Lower lobe of right lung (tissue), 2 donors: ENCODE measurements at regions not wholly inside any gene's neighbourhood (a gene's known extent, or its start where the extent isn't known, plus 50 kb on each side); places are given as distances from the start of the nearest gene placed in this dataset.

Experiments used
- ATAC-seq, 2 donors: fragments of 200-7000 bp; cut with Tn5 transposase; one replicate each; pipeline ENCODE4 v1.9.1; 2020 to 2022; ENCODE audit warnings: mild to moderate bottlenecking in 2 of 2, moderate library complexity in 2 of 2
- DNase-seq: peaks from one replicate; pipeline ENCODE4 v3.0.0-alpha.2; 2020
- H3K27ac ChIP-seq: fragments of 200-600 bp; one replicate; pipeline ENCODE4 v1.8.0; 2022
- H3K27me3 ChIP-seq: fragments of 200-600 bp; one replicate; pipeline ENCODE4 v1.8.0; 2022; ENCODE audit warnings: low read depth
- H3K36me3 ChIP-seq: fragments of 200-600 bp; one replicate; pipeline ENCODE4 v1.8.0; 2022; ENCODE audit warnings: mild to moderate bottlenecking
- H3K4me1 ChIP-seq: fragments of 200-600 bp; one replicate; pipeline ENCODE4 v1.8.0; 2022
- H3K4me3 ChIP-seq: fragments of 200-600 bp; one replicate; pipeline ENCODE4 v1.8.0; 2022; ENCODE audit warnings: mild to moderate bottlenecking
- H3K9me3 ChIP-seq: fragments of 200-600 bp; one replicate; pipeline ENCODE4 v1.8.0; 2022
- CTCF ChIP-seq: fragments of 200-600 bp; IDR thresholded peaks from one replicate; pipeline ENCODE4 v1.8.0; 2022; ENCODE audit warnings: antibody characterized with exemption, mild to moderate bottlenecking
- intact Hi-C: fragments of 100-400 bp; cut with DNase I; formaldehyde crosslinking; loops from one replicate; pipeline ENCODE4 v1.11.0; 2022
- donor health status: DM: no; HTN: yes; CAD: no; lungs with severe emphysema.

- H3K27ac ChIP-seq, result no peak overlapping the region
- no peaks in the 10 kb centered on the region for H3K27me3 ChIP-seq
- TF ChIP-seq CTCF, result no peak
- H3K36me3 ChIP-seq, result no peaks in the 10 kb centered on the region
- H3K4me1 ChIP-seq, result no peaks in the 10 kb centered on the region
- intact Hi-C loops, result no loop called here
- H3K4me3 ChIP-seq, result no peak overlapping the region
- ATAC-seq, result no peak
- no peak for DNase-seq
- no peaks in the 10 kb centered on the region for H3K9me3 ChIP-seq
These were observed 207.0 kb upstream of the SKOR2 start for GRCh38 chr18:47458483-47458882.

- ATAC-seq (no peak), DNase-seq (no peak)
- H3K36me3 ChIP-seq, result no peaks in the 10 kb centered on the region
- H3K4me1 ChIP-seq, result no peaks in the 10 kb centered on the region
- no peak overlapping the region for H3K4me3 ChIP-seq
- no peaks in the 10 kb centered on the region for H3K9me3 ChIP-seq
- intact Hi-C loops, result no loop called here
- no peak overlapping the region for H3K27ac ChIP-seq
- no peak for TF ChIP-seq CTCF
- H3K27me3 ChIP-seq, result no peaks in the 10 kb centered on the region
These were observed 206.2 kb upstream of the SKOR2 start for GRCh38 chr18:47457614-47458013.

DNA sequence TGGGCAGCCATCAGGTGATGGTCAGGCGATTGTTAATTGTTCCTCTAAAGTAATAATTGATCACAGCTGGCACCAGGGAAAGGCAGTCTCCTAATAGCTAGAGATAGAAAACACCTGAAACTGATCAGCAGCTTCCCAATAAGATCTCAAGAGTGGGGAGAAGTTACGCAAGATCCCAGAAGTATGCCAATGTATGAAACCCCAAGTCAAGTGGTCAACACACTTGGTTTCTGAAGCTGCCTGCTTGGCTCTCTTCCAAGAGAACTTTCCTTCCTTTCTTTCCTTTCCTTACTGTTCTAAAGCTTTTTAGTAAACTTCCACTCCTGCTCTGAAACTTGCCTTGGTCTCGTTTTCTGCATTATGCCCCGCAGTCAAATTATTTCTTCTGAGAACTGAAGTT, 201.6 kb upstream of the SKOR2 start:
- Histone ChIP-seq H3K36me3 (no peaks in the 10 kb centered on the region), H3K4me3 (no peak overlapping the region), H3K27me3 (no peaks in the 10 kb centered on the region), H3K4me1 (no peaks in the 10 kb centered on the region), H3K27ac (no peak overlapping the region), H3K9me3 (no peaks in the 10 kb centered on the region)
- ATAC-seq, result peak in 1 of 2 donors; percentile 49
- intact Hi-C loops, result no loop called here
- TF ChIP-seq CTCF, result no peak
- no peak for DNase-seq

DNA sequence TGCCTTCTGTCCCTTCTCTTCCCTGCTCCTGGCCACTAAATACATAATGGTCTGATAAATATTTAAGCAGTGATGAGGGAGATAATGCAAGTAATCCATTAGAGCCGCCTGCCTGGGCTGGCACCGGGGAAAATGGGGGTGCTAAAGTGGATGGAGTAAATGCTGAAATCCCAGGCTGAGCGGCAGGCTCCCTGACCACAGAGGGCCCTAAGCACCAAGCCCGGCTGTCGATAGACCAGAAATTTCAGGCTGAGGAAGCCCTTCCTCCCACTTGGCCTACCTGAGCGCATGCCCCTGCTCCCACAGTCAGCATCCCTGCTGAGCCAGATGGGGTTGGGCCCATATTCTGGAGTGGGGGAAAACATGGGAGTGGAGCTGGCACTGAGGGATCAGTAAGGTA, 197.5 kb upstream of the SKOR2 start:
- Histone ChIP-seq H3K4me1 (no peaks in the 10 kb centered on the region), H3K4me3 (no peak overlapping the region), H3K27me3 (no peaks in the 10 kb centered on the region), H3K27ac (no peak overlapping the region), H3K9me3 (no peaks in the 10 kb centered on the region), H3K36me3 (no peaks in the 10 kb centered on the region)
- DNase-seq (no peak), ATAC-seq (no peak)
- intact Hi-C loops, result no loop called here
- TF ChIP-seq CTCF, result no peak

DNA sequence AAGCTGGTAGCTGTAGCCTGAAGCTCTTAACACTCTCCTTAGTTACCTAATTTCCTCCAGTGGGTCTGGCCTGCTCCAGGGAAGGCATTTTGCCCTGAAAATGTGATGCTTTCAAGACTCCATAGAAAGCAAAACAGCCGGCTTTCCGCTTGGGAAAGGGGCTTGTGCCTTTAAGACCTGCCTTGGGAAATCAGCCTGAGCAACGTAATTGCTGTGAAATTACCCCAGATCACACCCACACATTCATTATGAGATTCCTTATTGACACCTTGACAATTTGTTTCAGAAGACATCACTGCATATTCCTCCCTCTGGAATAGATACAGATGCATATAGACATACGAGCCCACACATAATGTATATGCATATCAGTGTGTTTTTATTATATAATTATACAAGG, 190.5 kb upstream of the SKOR2 start:
- no peak for ATAC-seq
- H3K4me1 ChIP-seq, result no peaks in the 10 kb centered on the region
- no peaks in the 10 kb centered on the region for H3K9me3 ChIP-seq
- no peak overlapping the region for H3K4me3 ChIP-seq
- TF ChIP-seq CTCF, result no peak
- no peak overlapping the region for H3K27ac ChIP-seq
- no peak for DNase-seq
- intact Hi-C loops, result no loop called here
- H3K36me3 ChIP-seq, result no peaks in the 10 kb centered on the region
- no peaks in the 10 kb centered on the region for H3K27me3 ChIP-seq

DNA sequence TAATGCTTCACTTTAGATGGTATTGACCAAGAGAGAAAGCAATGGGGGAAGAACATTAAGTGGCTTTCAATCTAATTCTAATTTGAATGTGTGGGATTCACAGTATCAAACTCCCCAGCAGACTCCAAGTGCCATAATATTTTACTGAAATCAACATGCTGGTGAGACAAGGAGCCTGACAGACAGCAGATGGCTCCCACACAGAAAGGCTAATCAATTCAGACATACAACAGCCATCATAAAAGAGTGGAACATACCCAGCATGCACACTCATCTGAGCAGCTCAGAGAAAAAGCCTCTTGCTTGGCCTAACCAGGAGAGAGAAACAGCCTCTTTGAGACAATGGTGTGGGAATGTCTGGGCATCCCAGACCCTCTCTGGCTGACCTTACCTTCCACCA, 186.5 kb upstream of the SKOR2 start:
- no peak for TF ChIP-seq CTCF
- H3K27ac ChIP-seq, result no peak overlapping the region
- no peaks in the 10 kb centered on the region for H3K9me3 ChIP-seq
- intact Hi-C loops, result no loop called here
- no peaks in the 10 kb centered on the region for H3K27me3 ChIP-seq
- no peaks in the 10 kb centered on the region for H3K4me1 ChIP-seq
- H3K36me3 ChIP-seq, result no peaks in the 10 kb centered on the region
- no peak for ATAC-seq
- H3K4me3 ChIP-seq, result no peak overlapping the region
- DNase-seq, result no peak
